GM21529 (cell line): ENCODE measurements at regions not wholly inside any gene's neighbourhood (a gene's known extent, or its start where the extent isn't known, plus 50 kb on each side); places are given as distances from the start of the nearest gene placed in this dataset.

Source experiments
- ATAC-seq: cut with Tn5 transposase; IDR thresholded peaks from one replicate; pipeline ENCODE4 v1.9.1; 2021; ENCODE audit not compliant: unreplicated experiment

- no peak for ATAC-seq
Measured at GRCh38 chr6:109230453-109230852, 135.1 kb downstream of the CEP57L1 start.

DNA sequence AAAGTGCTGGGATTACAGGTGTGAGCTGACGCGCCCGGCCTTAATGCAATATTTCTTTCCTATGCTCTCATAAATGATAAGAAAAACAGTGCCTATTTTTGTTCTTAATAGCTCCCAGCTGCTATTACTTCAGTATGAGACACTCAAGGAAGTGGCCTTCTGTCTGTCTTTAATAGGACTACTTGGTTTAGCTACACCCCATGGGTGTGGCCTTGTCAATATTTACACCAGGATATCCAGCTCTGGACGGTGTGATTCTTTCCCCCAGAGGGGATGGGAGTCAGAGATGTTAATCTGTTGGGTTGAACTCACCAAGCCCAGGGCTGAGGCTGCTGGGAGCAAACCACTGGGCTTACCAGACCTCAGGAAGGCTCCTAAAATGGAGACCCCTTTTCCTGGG lies 134.2 kb downstream of the CEP57L1 start:
- ATAC-seq, result no peak

GRCh38 chr6:109227646-109228045 lies 132.3 kb downstream of the CEP57L1 start:
- no peak for ATAC-seq

DNA sequence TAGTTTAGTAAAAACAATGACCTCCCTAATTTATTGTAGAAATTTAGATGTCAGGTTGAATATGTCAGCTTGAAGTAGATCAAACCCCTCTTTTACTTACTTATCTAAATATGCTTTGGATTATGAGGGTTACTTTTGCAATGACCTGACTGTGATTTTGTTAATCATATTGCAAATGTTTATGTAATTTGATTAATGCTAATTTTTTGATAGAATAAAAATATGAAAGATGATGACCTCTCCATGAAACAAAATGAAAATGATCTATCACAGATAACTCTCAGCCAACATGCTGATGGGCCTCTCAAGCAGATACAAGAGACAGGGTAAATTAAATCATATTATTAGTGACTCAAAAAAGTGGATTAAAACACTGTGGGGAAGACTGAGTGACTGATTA lies 131.0 kb downstream of the CEP57L1 start:
- no peak for ATAC-seq

GRCh38 chr6:109225946-109226345 lies 130.6 kb downstream of the CEP57L1 start:
- no peak for ATAC-seq

- no peak for ATAC-seq
Measured at GRCh38 chr6:109224994-109225393, 129.7 kb downstream of the CEP57L1 start.

DNA sequence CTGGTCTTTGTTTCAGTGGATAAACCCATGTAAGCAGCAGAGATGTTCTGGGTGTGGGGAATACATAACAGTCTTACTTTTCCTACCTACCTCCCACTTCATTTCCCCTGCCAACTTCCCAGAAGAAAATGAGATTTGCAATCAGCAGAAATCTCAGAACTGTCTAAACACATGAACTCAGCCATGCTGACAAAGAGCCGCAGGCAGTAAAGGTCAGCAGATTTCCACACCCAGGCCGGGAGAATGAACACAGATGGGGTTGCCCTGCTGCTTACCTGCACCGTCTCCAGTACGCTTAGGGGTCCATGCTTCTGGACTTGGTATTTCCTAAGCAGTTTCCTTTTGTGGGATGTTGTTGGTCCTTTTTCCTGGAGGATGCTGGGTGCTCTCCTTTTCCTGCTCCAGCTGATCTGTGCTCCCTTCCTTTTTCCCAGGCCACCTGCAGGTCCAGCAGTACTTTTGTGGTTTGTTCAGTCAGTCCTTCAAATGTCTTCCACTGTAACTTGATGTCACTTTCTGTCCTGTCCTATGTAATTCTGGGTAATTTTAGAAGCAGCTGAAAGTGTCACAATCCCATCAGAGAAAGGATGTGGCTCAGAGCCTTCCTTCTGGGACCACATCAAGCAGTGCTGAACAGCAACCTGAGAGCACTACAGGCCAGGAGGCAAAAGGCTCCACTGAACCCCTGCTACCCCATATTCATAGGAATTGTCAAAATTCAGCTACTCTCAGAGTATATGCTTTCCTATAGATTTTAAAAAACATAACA lies 129.0 kb downstream of the CEP57L1 start:
- no peak for ATAC-seq

GRCh38 chr6:109222848-109223247 lies 127.5 kb downstream of the CEP57L1 start:
- ATAC-seq, result no peak

GRCh38 chr6:109221543-109222195 lies 126.4 kb downstream of the CEP57L1 start:
- no peak for ATAC-seq
